ENCODE measurements at regions not wholly inside any gene's neighbourhood (a gene's known extent, or its start where the extent isn't known, plus 50 kb on each side); places are given as distances from the start of the nearest gene placed in this dataset.

GRCh38 chr6:56345376-56345995 lies 98.1 kb upstream of the COL21A1 start:
- TF ChIP-seq POLR2A (IDR thresholded peaks at IDR 0.05), result no peak
- no peak for TF ChIP-seq CTCF (IDR thresholded peaks at IDR 0.05)
- 76 to 78% methylated on average over 6 of the region's 6 CpGs for WGBS, 2 donors
- Histone ChIP-seq H3K9me3 (no peaks in the 10 kb centered on the region), H3K36me3 (replicated peaks in 1 of 2; ENCODE audit: insufficient read depth in 1 of 2, low read depth in 2 of 2) (no peaks in the 10 kb centered on the region), H3K27ac (no peak overlapping the region), H3K27me3 (no peaks in the 10 kb centered on the region), H3K4me3 (no peak overlapping the region), H3K4me1 (no peaks in the 10 kb centered on the region)
- DNase-seq (no peak), ATAC-seq (no peak)
- intact Hi-C loops (cut with DNase I), result no loop called here

GRCh38 chr6:56343295-56343694 lies 95.9 kb upstream of the COL21A1 start:
- DNase-seq (no peak), ATAC-seq (no peak)
- Histone ChIP-seq H3K36me3 (replicated peaks in 1 of 2; ENCODE audit: insufficient read depth in 1 of 2, low read depth in 2 of 2) (no peaks in the 10 kb centered on the region), H3K27me3 (no peaks in the 10 kb centered on the region), H3K27ac (no peak overlapping the region), H3K9me3 (no peaks in the 10 kb centered on the region), H3K4me1 (no peaks in the 10 kb centered on the region), H3K4me3 (no peak overlapping the region)
- TF ChIP-seq POLR2A (IDR thresholded peaks at IDR 0.05) (no peak), CTCF (IDR thresholded peaks at IDR 0.05) (no peak)
- intact Hi-C loops (cut with DNase I), result no loop called here
- WGBS, 2 donors, result 52 to 57% methylated on average over 2 of the region's 2 CpGs

- TF ChIP-seq CTCF (IDR thresholded peaks at IDR 0.05), result no peak
- TF ChIP-seq POLR2A (IDR thresholded peaks at IDR 0.05), result no peak
Measured at GRCh38 chr6:56339524-56339923, 92.1 kb upstream of the COL21A1 start.

GRCh38 chr6:56335726-56336125 lies 88.3 kb upstream of the COL21A1 start:
- Histone ChIP-seq H3K4me3 (no peak overlapping the region), H3K4me1 (no peaks in the 10 kb centered on the region), H3K9me3 (no peaks in the 10 kb centered on the region), H3K36me3 (replicated peaks in 1 of 2; ENCODE audit: insufficient read depth in 1 of 2, low read depth in 2 of 2) (no peaks in the 10 kb centered on the region), H3K27me3 (no peaks in the 10 kb centered on the region), H3K27ac (no peak overlapping the region)
- DNase-seq (no peak), ATAC-seq (no peak)
- WGBS, 2 donors, result 25 to 32% methylated on average over 1 of the region's 1 CpG
- intact Hi-C loops (cut with DNase I), result no loop called here
- TF ChIP-seq CTCF (IDR thresholded peaks at IDR 0.05) (no peak), POLR2A (IDR thresholded peaks at IDR 0.05) (no peak)

More at GRCh38 chr6:56339524-56339923, 92.1 kb upstream of the COL21A1 start:
- Histone ChIP-seq H3K4me3 (no peak overlapping the region), H3K4me1 (no peaks in the 10 kb centered on the region), H3K27ac (no peak overlapping the region), H3K27me3 (no peaks in the 10 kb centered on the region), H3K9me3 (no peaks in the 10 kb centered on the region), H3K36me3 (replicated peaks in 1 of 2; ENCODE audit: insufficient read depth in 1 of 2, low read depth in 2 of 2) (no peaks in the 10 kb centered on the region)
- no peak for ATAC-seq
- intact Hi-C loops (cut with DNase I), result no loop called here
- DNase-seq, result no peak
- 56 to 57% methylated on average over 3 of the region's 3 CpGs for WGBS, 2 donors

- Histone ChIP-seq H3K27ac (no peak overlapping the region), H3K36me3 (replicated peaks in 1 of 2; ENCODE audit: insufficient read depth in 1 of 2, low read depth in 2 of 2) (no peaks in the 10 kb centered on the region), H3K9me3 (no peaks in the 10 kb centered on the region), H3K27me3 (no peaks in the 10 kb centered on the region), H3K4me3 (no peak overlapping the region), H3K4me1 (no peaks in the 10 kb centered on the region)
- no peak for DNase-seq
- TF ChIP-seq POLR2A (IDR thresholded peaks at IDR 0.05) (no peak), CTCF (IDR thresholded peaks at IDR 0.05) (no peak)
- 63 to 86% methylated on average over 1 of the region's 1 CpG for WGBS, 2 donors
- intact Hi-C loops (cut with DNase I), result no loop called here
- ATAC-seq, result no peak
Measured at GRCh38 chr6:56334937-56335336, 87.6 kb upstream of the COL21A1 start.

Measured in body of pancreas (tissue), 4 donors.